ENCODE measurements at regions not wholly inside any gene's neighbourhood (a gene's known extent, or its start where the extent isn't known, plus 50 kb on each side); places are given as distances from the start of the nearest gene placed in this dataset.

DNA sequence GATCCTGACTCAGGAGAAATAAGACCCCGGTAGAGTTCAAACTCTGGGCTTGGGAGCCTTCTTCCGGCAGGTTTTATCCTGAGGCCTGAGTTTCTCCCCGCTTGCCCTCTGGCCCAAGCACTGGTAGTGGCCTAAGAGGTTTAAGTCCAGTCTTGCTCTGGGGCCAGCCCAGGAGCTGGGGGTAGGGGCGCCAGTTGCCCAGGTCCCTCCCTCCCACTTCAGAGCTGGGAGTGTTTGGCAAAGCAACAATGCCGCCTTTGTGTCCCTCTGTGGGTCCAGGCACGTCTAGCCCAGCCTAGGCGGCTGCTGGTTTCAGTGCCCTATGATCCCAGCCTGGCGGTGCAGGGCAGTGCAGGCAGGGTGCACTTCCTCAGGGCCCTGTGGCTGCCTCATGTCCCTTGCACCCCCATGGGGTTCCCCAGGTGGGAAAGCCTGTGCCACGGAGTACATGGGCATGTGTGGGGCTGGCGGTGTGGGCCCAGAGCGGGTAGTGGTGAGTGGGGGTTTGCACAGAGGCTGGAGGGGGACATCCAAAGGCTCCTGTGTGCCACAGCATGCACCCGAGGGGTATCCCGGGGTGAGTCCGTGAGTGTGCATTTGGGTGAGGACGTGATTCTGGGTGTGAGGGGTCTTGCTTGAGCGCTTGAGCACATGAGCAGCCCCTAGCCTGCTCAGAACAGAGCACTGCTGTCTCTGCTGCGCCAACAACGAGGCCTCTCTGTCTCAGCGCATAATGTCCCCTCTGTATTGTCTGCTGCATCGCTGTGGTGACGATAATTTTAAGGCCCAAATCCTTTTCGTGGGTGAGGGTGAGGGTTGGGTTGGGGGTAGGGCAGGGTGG is 61.7 kb upstream of the PSD2 start:
- Histone ChIP-seq H3K4me1 (ENCODE audit: low read depth, poor library complexity, severe bottlenecking) (no peaks in the 10 kb centered on the region), H2AFZ (ENCODE audit: low read depth) (no peak overlapping the region), H3K27me3 (ENCODE audit: insufficient read depth, low read depth) (no peaks in the 10 kb centered on the region), H3K36me3 (ENCODE audit: insufficient read depth) (no peaks in the 10 kb centered on the region), H3K9ac (no peak overlapping the region), H3K4me2 (no peak overlapping the region), H3K4me3 (IDR thresholded peaks at IDR 0.05; ENCODE audit: insufficient read depth, low read depth, low read length) (no peak overlapping the region), H4K20me1 (ENCODE audit: insufficient read depth) (no peaks in the 10 kb centered on the region), H3K27ac (no peak overlapping the region), H3K79me2 (ENCODE audit: insufficient read depth, low read depth) (no peaks in the 10 kb centered on the region)
- TF ChIP-seq CTCF (conservative IDR thresholded peaks at IDR 0.05; ENCODE audit: low read depth, low read length) = no peak

- no peak overlapping the region for H3K4me3 ChIP-seq (IDR thresholded peaks at IDR 0.05; ENCODE audit: insufficient read depth, low read depth, low read length)
- H3K4me2 ChIP-seq = no peak overlapping the region
- no peaks in the 10 kb centered on the region for H3K79me2 ChIP-seq (ENCODE audit: insufficient read depth, low read depth)
- no peaks in the 10 kb centered on the region for H3K4me1 ChIP-seq (ENCODE audit: low read depth, poor library complexity, severe bottlenecking)
- no peaks in the 10 kb centered on the region for H4K20me1 ChIP-seq (ENCODE audit: insufficient read depth)
- no peak overlapping the region for H3K27ac ChIP-seq
- H3K36me3 ChIP-seq (ENCODE audit: insufficient read depth) = no peaks in the 10 kb centered on the region
- H3K9ac ChIP-seq = no peak overlapping the region
- no peak for TF ChIP-seq CTCF (conservative IDR thresholded peaks at IDR 0.05; ENCODE audit: low read depth, low read length)
- H3K27me3 ChIP-seq (ENCODE audit: insufficient read depth, low read depth) = no peaks in the 10 kb centered on the region
- H2AFZ ChIP-seq (ENCODE audit: low read depth) = no peak overlapping the region
Measured at GRCh38 chr5:139734539-139734916, 61.1 kb upstream of the PSD2 start.

GRCh38 chr5:139738193-139739149 is 57.1 kb upstream of the PSD2 start:
- Histone ChIP-seq H3K79me2 (ENCODE audit: insufficient read depth, low read depth) (no peaks in the 10 kb centered on the region), H3K27me3 (ENCODE audit: insufficient read depth, low read depth) (no peaks in the 10 kb centered on the region), H3K9ac (no peak overlapping the region), H3K36me3 (ENCODE audit: insufficient read depth) (no peaks in the 10 kb centered on the region), H3K4me2 (no peak overlapping the region), H3K4me1 (ENCODE audit: low read depth, poor library complexity, severe bottlenecking) (peaks cover 6% of the 10 kb centered on the region), H4K20me1 (ENCODE audit: insufficient read depth) (no peaks in the 10 kb centered on the region), H3K4me3 (IDR thresholded peaks at IDR 0.05; ENCODE audit: insufficient read depth, low read depth, low read length) (no peak overlapping the region), H3K27ac (no peak overlapping the region), H2AFZ (ENCODE audit: low read depth) (no peak overlapping the region)
- TF ChIP-seq CTCF (conservative IDR thresholded peaks at IDR 0.05; ENCODE audit: low read depth, low read length) = no peak

DNA sequence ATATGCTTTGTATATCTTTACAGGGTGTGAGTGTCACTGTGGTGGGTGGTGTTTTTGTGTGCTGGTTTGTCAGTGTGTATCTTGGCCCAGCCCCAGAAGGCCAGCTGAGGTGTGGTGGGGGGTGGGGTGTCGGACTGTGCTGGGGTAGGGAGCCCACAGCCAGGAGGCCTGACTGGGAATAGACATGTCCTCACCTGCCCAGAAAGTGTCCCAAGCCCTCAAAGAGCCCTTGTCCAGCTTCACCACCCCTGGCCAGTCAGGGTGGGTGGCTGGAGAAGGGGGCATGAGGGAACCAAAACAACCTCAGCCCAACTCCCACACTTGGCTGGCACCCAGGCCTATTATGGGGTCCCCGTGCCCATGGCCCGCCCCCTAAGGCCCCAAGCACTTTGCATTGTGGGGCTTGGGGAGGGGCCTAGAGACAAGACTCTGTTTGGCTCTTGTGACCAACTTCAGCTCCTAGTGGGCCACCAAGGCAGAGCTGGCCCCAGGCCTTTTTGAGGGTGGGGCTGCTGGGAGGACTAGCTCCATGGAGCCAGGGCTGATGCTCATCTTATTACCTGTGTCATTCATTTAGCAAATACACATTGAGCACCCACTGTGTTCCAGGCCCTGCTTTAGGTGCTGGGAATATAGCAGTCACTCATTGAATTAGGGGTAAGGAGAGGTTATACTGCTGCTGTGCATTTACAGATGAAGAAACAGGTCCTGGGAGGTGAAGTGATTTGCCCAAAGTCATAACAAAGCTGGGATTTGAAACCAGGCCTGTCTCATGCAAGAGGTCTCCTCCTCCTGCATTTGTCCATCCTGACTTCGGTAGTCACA is 56.2 kb upstream of the PSD2 start:
- Histone ChIP-seq H3K36me3 (ENCODE audit: insufficient read depth) (no peaks in the 10 kb centered on the region), H3K27me3 (ENCODE audit: insufficient read depth, low read depth) (no peaks in the 10 kb centered on the region), H3K9ac (no peak overlapping the region), H3K4me2 (no peak overlapping the region), H3K4me1 (ENCODE audit: low read depth, poor library complexity, severe bottlenecking) (peaks cover 15% of the 10 kb centered on the region), H4K20me1 (ENCODE audit: insufficient read depth) (no peaks in the 10 kb centered on the region), H3K27ac (no peak overlapping the region), H3K79me2 (ENCODE audit: insufficient read depth, low read depth) (no peaks in the 10 kb centered on the region), H2AFZ (ENCODE audit: low read depth) (no peak overlapping the region), H3K4me3 (IDR thresholded peaks at IDR 0.05; ENCODE audit: insufficient read depth, low read depth, low read length) (no peak overlapping the region)
- TF ChIP-seq CTCF (conservative IDR thresholded peaks at IDR 0.05; ENCODE audit: low read depth, low read length) = no peak
